SK-N-MC (cell line): ENCODE measurements at regions not wholly inside any gene's neighbourhood (a gene's known extent, or its start where the extent isn't known, plus 50 kb on each side); places are given as distances from the start of the nearest gene placed in this dataset.
"Not testable (repeated sequence)": the region's sequence is repeated elsewhere in the genome, so short reads cannot be mapped to it uniquely, and the experiment has no call there.

Experiments used
- DNase-seq: peaks from one replicate; pipeline ENCODE4 v3.0.0-alpha.2; 2011; ENCODE audit warnings: low read depth, low spot score
- H3K27ac ChIP-seq: fragments of 200-600 bp; sonication (generic); 2 replicates; pipeline ENCODE4 v1.5.1; 2016; ENCODE audit warnings: mixed run types
- H3K36me3 ChIP-seq: fragments of 200-600 bp; sonication (generic); 2 replicates; pipeline ENCODE4 v1.6.1; 2017; ENCODE audit warnings: antibody characterized with exemption, low read length, mixed read lengths; ENCODE audit not compliant: insufficient read depth
- H3K4me3 ChIP-seq: fragments of 200-600 bp; sonication (generic); 2 replicates; pipeline ENCODE4 v1.5.1; 2016
- H3K9ac ChIP-seq: fragments of 200-600 bp; sonication (generic); 2 replicates; pipeline ENCODE4 v1.8.0; 2017; ENCODE audit warnings: mixed run types, mixed read lengths; ENCODE audit not compliant: insufficient read length
- H3K9me3 ChIP-seq: fragments of 200-600 bp; sonication (generic); 2 replicates; pipeline ENCODE4 v1.6.1; 2017; ENCODE audit warnings: low read depth, mild to moderate bottlenecking, antibody characterized with exemption, low read length, moderate library complexity, mixed read lengths
- EZH2 ChIP-seq: fragments of 200-600 bp; sonication (generic); IDR thresholded peaks from one replicate; pipeline ENCODE4 v1.6.1; 2017; ENCODE audit warnings: antibody characterized with exemption
- FOXP2 ChIP-seq: optimal IDR thresholded peaks from 2 replicates; pipeline ENCODE3; 2011; ENCODE audit warnings: mild to moderate bottlenecking, moderate library complexity; ENCODE audit not compliant: insufficient read depth; ENCODE audit errors: extremely low read length, control extremely low read depth
- POLR2AphosphoS5 ChIP-seq: IDR thresholded peaks from 2 replicates; pipeline ENCODE4 v1.6.1; 2012; ENCODE audit warnings: mild to moderate bottlenecking, low read depth, low read length, borderline replicate concordance

GRCh38 chr1:213689260-213689659 is 298.5 kb upstream of the PROX1 start:
- H3K9ac ChIP-seq: no peak overlapping the region
- H3K4me3 ChIP-seq: no peak overlapping the region
- H3K9me3 ChIP-seq: no peaks in the 10 kb centered on the region
- H3K27ac ChIP-seq: no peak overlapping the region
- TF ChIP-seq EZH2 (no peak), FOXP2 (no peak), POLR2AphosphoS5 (no peak)
- no peak for DNase-seq
- no peaks in the 10 kb centered on the region for H3K36me3 ChIP-seq

- no peak overlapping the region for H3K9ac ChIP-seq
- no peak overlapping the region for H3K4me3 ChIP-seq
- no peak overlapping the region for H3K27ac ChIP-seq
- DNase-seq: no peak
- no peak for TF ChIP-seq EZH2
- TF ChIP-seq FOXP2: no peak
- no peak for TF ChIP-seq POLR2AphosphoS5
- no peaks in the 10 kb centered on the region for H3K9me3 ChIP-seq
- H3K36me3 ChIP-seq: no peaks in the 10 kb centered on the region
Observed at GRCh38 chr1:213690341-213690917, 297.3 kb upstream of the PROX1 start.

GRCh38 chr1:213692321-213692720 is 295.5 kb upstream of the PROX1 start:
- no peak for DNase-seq
- Histone ChIP-seq H3K9ac (no peak overlapping the region), H3K36me3 (no peaks in the 10 kb centered on the region), H3K27ac (no peak overlapping the region), H3K9me3 (no peaks in the 10 kb centered on the region), H3K4me3 (no peak overlapping the region)
- no peak for TF ChIP-seq POLR2AphosphoS5
- no peak for TF ChIP-seq EZH2
- TF ChIP-seq FOXP2: no peak

- Histone ChIP-seq H3K27ac (no peak overlapping the region), H3K9ac (no peak overlapping the region), H3K4me3 (no peak overlapping the region), H3K9me3 (no peaks in the 10 kb centered on the region), H3K36me3 (no peaks in the 10 kb centered on the region)
- DNase-seq: no peak
- no peak for TF ChIP-seq EZH2
- no peak for TF ChIP-seq FOXP2
- no peak for TF ChIP-seq POLR2AphosphoS5
Observed at GRCh38 chr1:213693864-213694263, 293.9 kb upstream of the PROX1 start.

GRCh38 chr1:213697192-213697802 is 290.5 kb upstream of the PROX1 start:
- Histone ChIP-seq H3K9me3 (no peaks in the 10 kb centered on the region), H3K27ac (no peak overlapping the region), H3K4me3 (no peak overlapping the region), H3K36me3 (no peaks in the 10 kb centered on the region), H3K9ac (no peak overlapping the region)
- TF ChIP-seq EZH2 (no peak), FOXP2 (no peak), POLR2AphosphoS5 (no peak)
- no peak for DNase-seq

- Histone ChIP-seq H3K36me3 (no peaks in the 10 kb centered on the region), H3K27ac (no peak overlapping the region), H3K9ac (no peak overlapping the region), H3K4me3 (no peak overlapping the region), H3K9me3 (no peaks in the 10 kb centered on the region)
- TF ChIP-seq EZH2 (no peak), FOXP2 (no peak), POLR2AphosphoS5 (no peak)
- no peak for DNase-seq
Observed at GRCh38 chr1:213698092-213698702, 289.6 kb upstream of the PROX1 start.

GRCh38 chr1:213702703-213703102 is 285.1 kb upstream of the PROX1 start:
- Histone ChIP-seq H3K9ac (no peak overlapping the region), H3K27ac (no peak overlapping the region), H3K9me3 (no peaks in the 10 kb centered on the region), H3K36me3 (no peaks in the 10 kb centered on the region), H3K4me3 (no peak overlapping the region)
- TF ChIP-seq FOXP2 (no peak), POLR2AphosphoS5 (no peak), EZH2 (no peak)
- no peak for DNase-seq

GRCh38 chr1:213704941-213705340 is 282.8 kb upstream of the PROX1 start:
- no peak overlapping the region for H3K9ac ChIP-seq
- no peak for TF ChIP-seq POLR2AphosphoS5
- no peak for TF ChIP-seq EZH2
- TF ChIP-seq FOXP2: no peak
- DNase-seq: no peak

GRCh38 chr1:213711833-213712490 is 275.8 kb upstream of the PROX1 start:
- H3K36me3 ChIP-seq, H3K27ac ChIP-seq, DNase-seq, H3K9ac ChIP-seq, H3K9me3 ChIP-seq, H3K4me3 ChIP-seq: not testable (repeated sequence)

More at GRCh38 chr1:213704941-213705340, 282.8 kb upstream of the PROX1 start:
- Histone ChIP-seq H3K27ac (no peak overlapping the region), H3K36me3 (no peaks in the 10 kb centered on the region), H3K9me3 (no peaks in the 10 kb centered on the region), H3K4me3 (no peak overlapping the region)
